Right lobe of liver (tissue), 4 donors: ENCODE measurements at regions not wholly inside any gene's neighbourhood (a gene's known extent, or its start where the extent isn't known, plus 50 kb on each side); places are given as distances from the start of the nearest gene placed in this dataset.

Source experiments
- POLR2A ChIP-seq: fragments of 450-650 bp; IDR thresholded peaks from one replicate; pipeline ENCODE4 v1.6.1; 2017; ENCODE audit warnings: antibody characterized with exemption, mild to moderate bottlenecking
- TF ChIP-seq, protein P1 (sequence below), 4 donors: fragments of 200-600 bp in 3 of 4; fragments of 450-650 bp in 1 of 4; IDR thresholded peaks; one replicate each; pipeline versions ENCODE4 v1.5.1 to v1.8.0; 2016 to 2022; ENCODE audit warnings: antibody characterized with exemption in 4 of 4, mild to moderate bottlenecking in 2 of 4
- donor health status: DM: no; HTN: no; CAD: no.
- donor health status: DM: no; HTN: no; CAD: no.
- donor health status: DM: no; HTN: yes; CAD: no.

DNA sequence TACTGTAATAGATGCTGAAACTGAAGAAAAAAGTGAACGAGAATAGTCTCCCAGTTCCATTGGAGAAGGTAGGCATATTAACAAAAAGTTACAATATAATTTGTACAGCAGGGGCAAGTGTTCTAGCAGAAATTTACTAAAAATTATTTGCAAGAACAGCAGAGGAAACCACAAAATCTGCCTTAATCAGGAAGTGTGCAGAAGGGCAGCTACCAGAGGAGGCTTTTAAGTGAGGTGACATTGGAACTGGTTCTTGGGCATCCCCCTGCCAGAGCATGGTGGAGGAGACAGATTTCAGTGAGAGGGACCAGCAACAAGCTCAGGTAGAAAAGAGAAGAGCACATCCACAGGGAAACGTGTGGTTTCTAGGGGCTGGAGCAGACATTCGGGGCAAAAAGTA is 279.3 kb upstream of the CAMK1G start:
- TF ChIP-seq, protein P1, sequence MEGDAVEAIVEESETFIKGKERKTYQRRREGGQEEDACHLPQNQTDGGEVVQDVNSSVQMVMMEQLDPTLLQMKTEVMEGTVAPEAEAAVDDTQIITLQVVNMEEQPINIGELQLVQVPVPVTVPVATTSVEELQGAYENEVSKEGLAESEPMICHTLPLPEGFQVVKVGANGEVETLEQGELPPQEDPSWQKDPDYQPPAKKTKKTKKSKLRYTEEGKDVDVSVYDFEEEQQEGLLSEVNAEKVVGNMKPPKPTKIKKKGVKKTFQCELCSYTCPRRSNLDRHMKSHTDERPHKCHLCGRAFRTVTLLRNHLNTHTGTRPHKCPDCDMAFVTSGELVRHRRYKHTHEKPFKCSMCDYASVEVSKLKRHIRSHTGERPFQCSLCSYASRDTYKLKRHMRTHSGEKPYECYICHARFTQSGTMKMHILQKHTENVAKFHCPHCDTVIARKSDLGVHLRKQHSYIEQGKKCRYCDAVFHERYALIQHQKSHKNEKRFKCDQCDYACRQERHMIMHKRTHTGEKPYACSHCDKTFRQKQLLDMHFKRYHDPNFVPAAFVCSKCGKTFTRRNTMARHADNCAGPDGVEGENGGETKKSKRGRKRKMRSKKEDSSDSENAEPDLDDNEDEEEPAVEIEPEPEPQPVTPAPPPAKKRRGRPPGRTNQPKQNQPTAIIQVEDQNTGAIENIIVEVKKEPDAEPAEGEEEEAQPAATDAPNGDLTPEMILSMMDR (IDR thresholded peaks at IDR 0.05) = no peak
- TF ChIP-seq POLR2A = no peak
